ENCODE measurements at regions not wholly inside any gene's neighbourhood (a gene's known extent, or its start where the extent isn't known, plus 50 kb on each side); places are given as distances from the start of the nearest gene placed in this dataset.
"Not testable (repeated sequence)": the region's sequence is repeated elsewhere in the genome, so short reads cannot be mapped to it uniquely, and the experiment has no call there.

- DNase-seq, result no peak
Measured at GRCh38 chr9:119884438-119884837, 515.2 kb upstream of the BRINP1 start.

GRCh38 chr9:119881898-119882297 lies 512.7 kb upstream of the BRINP1 start:
- no peak for DNase-seq

GRCh38 chr9:119880361-119880760 lies 511.1 kb upstream of the BRINP1 start:
- no peak for DNase-seq

GRCh38 chr9:119877306-119877705 lies 508.1 kb upstream of the BRINP1 start:
- no peak for DNase-seq

GRCh38 chr9:119873877-119874276 lies 504.6 kb upstream of the BRINP1 start:
- DNase-seq, result no peak

- not testable (repeated sequence) for DNase-seq
Measured at GRCh38 chr9:119870251-119870650, 501.0 kb upstream of the BRINP1 start.

GRCh38 chr9:119868694-119869093 lies 499.5 kb upstream of the BRINP1 start:
- no peak for DNase-seq

- DNase-seq, result no peak
Measured at GRCh38 chr9:119861842-119862241, 492.6 kb upstream of the BRINP1 start.

GRCh38 chr9:119859128-119859527 lies 489.9 kb upstream of the BRINP1 start:
- DNase-seq, result no peak

GRCh38 chr9:119853126-119853525 lies 483.9 kb upstream of the BRINP1 start:
- no peak for DNase-seq

GRCh38 chr9:119852390-119852789 lies 483.2 kb upstream of the BRINP1 start:
- DNase-seq, result no peak

- DNase-seq, result no peak
Measured at GRCh38 chr9:119844431-119844830, 475.2 kb upstream of the BRINP1 start.

GRCh38 chr9:119841016-119841415 lies 471.8 kb upstream of the BRINP1 start:
- no peak for DNase-seq

GRCh38 chr9:119839888-119840287 lies 470.7 kb upstream of the BRINP1 start:
- no peak for DNase-seq

- no peak for DNase-seq
Measured at GRCh38 chr9:119838210-119838609, 469.0 kb upstream of the BRINP1 start.

GRCh38 chr9:119836036-119836435 lies 466.8 kb upstream of the BRINP1 start:
- no peak for DNase-seq

- DNase-seq, result no peak
Measured at GRCh38 chr9:119834064-119834620, 464.9 kb upstream of the BRINP1 start.

GRCh38 chr9:119831309-119831708 lies 462.1 kb upstream of the BRINP1 start:
- no peak for DNase-seq

- no peak for DNase-seq
Measured at GRCh38 chr9:119829748-119830147, 460.5 kb upstream of the BRINP1 start.

GRCh38 chr9:119829186-119829585 lies 460.0 kb upstream of the BRINP1 start:
- DNase-seq, result no peak

- DNase-seq, result no peak
Measured at GRCh38 chr9:119827526-119827925, 458.3 kb upstream of the BRINP1 start.

GRCh38 chr9:119827126-119827525 lies 457.9 kb upstream of the BRINP1 start:
- DNase-seq, result no peak

- no peak for DNase-seq
Measured at GRCh38 chr9:119818726-119819435, 449.6 kb upstream of the BRINP1 start.

- DNase-seq, result no peak
Measured at GRCh38 chr9:119810645-119811429, 441.6 kb upstream of the BRINP1 start.

Data from SHP77 treated with DMSO at 0.1 percent for 48 hours (cell line).